ENCODE measurements at regions not wholly inside any gene's neighbourhood (a gene's known extent, or its start where the extent isn't known, plus 50 kb on each side); places are given as distances from the start of the nearest gene placed in this dataset.

GRCh38 chr10:84944187-84944586 lies 615.8 kb downstream of the CCSER2 start:
- H3K4me3 ChIP-seq (ENCODE audit: low read depth, low read length): no peak overlapping the region
- CTCF ChIA-PET: no interaction called here
- H3K27me3 ChIP-seq (ENCODE audit: control insufficient read depth, insufficient read depth, low read length): no peaks in the 10 kb centered on the region
- TF ChIP-seq CTCF (IDR thresholded peaks at IDR 0.05; ENCODE audit: insufficient read depth, low read depth, low read length): no peak
- no peak for DNase-seq (ENCODE audit: low read depth)
- POLR2A ChIA-PET: no interaction called here
- no peaks in the 10 kb centered on the region for H3K36me3 ChIP-seq (ENCODE audit: control insufficient read depth, insufficient read depth, low read length)

DNA sequence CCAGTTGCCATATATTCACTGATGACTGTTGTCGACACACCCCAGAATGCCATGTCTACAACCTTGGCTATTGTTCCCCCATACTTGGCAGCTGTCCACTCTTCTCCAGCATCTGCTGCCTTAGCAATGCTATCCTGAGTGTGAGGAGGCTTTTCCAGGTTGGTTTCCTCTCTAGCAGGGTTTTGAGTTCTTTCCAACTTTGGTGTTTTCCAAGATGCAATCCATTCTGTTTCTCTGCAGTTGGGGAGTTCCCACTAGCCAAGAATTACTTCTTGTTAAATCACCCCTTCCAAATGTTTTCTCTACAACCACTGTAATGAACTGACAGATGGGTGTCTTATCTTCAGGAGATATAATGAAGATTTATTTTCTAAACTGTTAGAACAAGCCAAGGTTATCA lies 617.4 kb downstream of the CCSER2 start:
- H3K4me3 ChIP-seq (ENCODE audit: low read depth, low read length): no peak overlapping the region
- CTCF ChIA-PET: no interaction called here
- POLR2A ChIA-PET: no interaction called here
- TF ChIP-seq CTCF (IDR thresholded peaks at IDR 0.05; ENCODE audit: insufficient read depth, low read depth, low read length): no peak
- no peaks in the 10 kb centered on the region for H3K27me3 ChIP-seq (ENCODE audit: control insufficient read depth, insufficient read depth, low read length)
- H3K36me3 ChIP-seq (ENCODE audit: control insufficient read depth, insufficient read depth, low read length): no peaks in the 10 kb centered on the region
- no peak for DNase-seq (ENCODE audit: low read depth)

DNA sequence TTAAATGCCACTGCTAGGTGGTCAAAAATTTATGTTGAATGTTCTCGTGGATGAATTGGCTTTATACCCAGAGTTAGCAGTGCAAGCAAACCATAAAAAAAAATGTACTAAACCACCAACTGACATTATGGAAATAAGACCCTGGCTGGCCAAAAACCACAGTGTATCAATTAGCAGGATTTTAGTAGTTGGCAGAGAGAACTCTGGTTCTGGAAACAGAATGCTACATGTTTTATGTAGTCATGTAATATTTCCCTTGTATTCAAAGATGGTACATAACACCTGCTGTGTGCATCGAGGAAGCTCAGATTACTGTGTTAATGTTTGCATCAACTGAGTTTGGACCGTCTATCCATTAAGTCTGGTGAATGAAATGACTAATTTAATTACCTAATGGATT lies 618.5 kb downstream of the CCSER2 start:
- TF ChIP-seq CTCF (IDR thresholded peaks at IDR 0.05; ENCODE audit: insufficient read depth, low read depth, low read length): no peak
- POLR2A ChIA-PET: no interaction called here
- no peaks in the 10 kb centered on the region for H3K27me3 ChIP-seq (ENCODE audit: control insufficient read depth, insufficient read depth, low read length)
- H3K4me3 ChIP-seq (ENCODE audit: low read depth, low read length): no peak overlapping the region
- H3K36me3 ChIP-seq (ENCODE audit: control insufficient read depth, insufficient read depth, low read length): no peaks in the 10 kb centered on the region
- CTCF ChIA-PET: no interaction called here
- no peak for DNase-seq (ENCODE audit: low read depth)

DNA sequence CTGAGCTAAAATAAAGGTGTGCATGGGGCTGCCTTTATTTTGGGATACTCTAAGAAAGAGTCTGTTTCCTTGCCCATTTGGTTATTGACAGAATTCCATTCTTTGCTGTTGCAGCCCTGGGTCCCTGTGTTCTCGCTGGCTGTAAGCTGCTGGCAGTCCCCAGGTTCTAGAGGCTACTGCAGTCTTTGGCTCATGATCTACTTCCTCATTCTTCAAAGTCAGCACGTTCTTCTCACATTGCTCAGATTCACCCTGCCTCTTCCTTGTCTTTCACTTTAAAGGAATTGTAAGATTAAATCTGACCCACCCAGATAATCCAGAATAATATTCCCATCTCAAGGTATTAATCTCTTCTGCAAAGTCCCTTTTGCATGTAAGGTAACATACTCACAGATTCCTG lies 620.3 kb downstream of the CCSER2 start:
- CTCF ChIA-PET: no interaction called here
- DNase-seq (ENCODE audit: low read depth): no peak
- Histone ChIP-seq H3K36me3 (ENCODE audit: control insufficient read depth, insufficient read depth, low read length) (no peaks in the 10 kb centered on the region), H3K27me3 (ENCODE audit: control insufficient read depth, insufficient read depth, low read length) (no peaks in the 10 kb centered on the region), H3K4me3 (ENCODE audit: low read depth, low read length) (no peak overlapping the region)
- POLR2A ChIA-PET: no interaction called here
- TF ChIP-seq CTCF (IDR thresholded peaks at IDR 0.05; ENCODE audit: insufficient read depth, low read depth, low read length): no peak

GRCh38 chr10:84951616-84952015 lies 623.2 kb downstream of the CCSER2 start:
- H3K4me3 ChIP-seq (ENCODE audit: low read depth, low read length): no peak overlapping the region
- no peaks in the 10 kb centered on the region for H3K27me3 ChIP-seq (ENCODE audit: control insufficient read depth, insufficient read depth, low read length)
- TF ChIP-seq CTCF (IDR thresholded peaks at IDR 0.05; ENCODE audit: insufficient read depth, low read depth, low read length): no peak
- H3K36me3 ChIP-seq (ENCODE audit: control insufficient read depth, insufficient read depth, low read length): no peaks in the 10 kb centered on the region
- no peak for DNase-seq (ENCODE audit: low read depth)
- ChIA-PET CTCF (no interaction called here), POLR2A (no interaction called here)
